D721Med (cell line): ENCODE measurements at regions not wholly inside any gene's neighbourhood (a gene's known extent, or its start where the extent isn't known, plus 50 kb on each side); places are given as distances from the start of the nearest gene placed in this dataset.

Experiments
- DNase-seq: peaks from one replicate; pipeline ENCODE4 v3.0.0; 2011; ENCODE audit warnings: low spot score; ENCODE audit not compliant: insufficient read length
- FAIRE-seq: peaks from 2 replicates; lab custom pipeline; 2011; peaks lifted over from hg19 to GRCh38; lab: Jason Lieb, UNC
- CTCF ChIP-seq: IDR thresholded peaks from 2 replicates; pipeline ENCODE4 v1.5.1; 2012; ENCODE audit warnings: mild to moderate bottlenecking, control low read depth; ENCODE audit not compliant: insufficient read depth; ENCODE audit errors: missing control alignments

- no peak for TF ChIP-seq CTCF
- no peak for FAIRE-seq
- no peak for DNase-seq
These were observed 83.3 kb upstream of the ZNF521 start for GRCh38 chr18:25435149-25435782.

- no peak for FAIRE-seq
- no peak for DNase-seq
- no peak for TF ChIP-seq CTCF
These were observed 82.8 kb upstream of the ZNF521 start for GRCh38 chr18:25434745-25435144.

- no peak for FAIRE-seq
- no peak for TF ChIP-seq CTCF
- DNase-seq: no peak
These were observed 81.6 kb upstream of the ZNF521 start for GRCh38 chr18:25433590-25433989.

- no peak for DNase-seq
- FAIRE-seq: no peak
These were observed 73.1 kb upstream of the ZNF521 start for GRCh38 chr18:25425024-25425423.

GRCh38 chr18:25423760-25424159 lies 71.8 kb upstream of the ZNF521 start:
- TF ChIP-seq CTCF: no peak
- DNase-seq: no peak
- no peak for FAIRE-seq

More at GRCh38 chr18:25425024-25425423, 73.1 kb upstream of the ZNF521 start:
- no peak for TF ChIP-seq CTCF

GRCh38 chr18:25423267-25423666 lies 71.3 kb upstream of the ZNF521 start:
- DNase-seq (no peak), FAIRE-seq (no peak)

More at GRCh38 chr18:25423267-25423666, 71.3 kb upstream of the ZNF521 start:
- no peak for TF ChIP-seq CTCF
